ENCODE measurements at regions not wholly inside any gene's neighbourhood (a gene's known extent, or its start where the extent isn't known, plus 50 kb on each side); places are given as distances from the start of the nearest gene placed in this dataset.

GRCh38 chr9:97768746-97769145 lies 71.6 kb upstream of the XPA start:
- TF ChIP-seq, protein P1, sequence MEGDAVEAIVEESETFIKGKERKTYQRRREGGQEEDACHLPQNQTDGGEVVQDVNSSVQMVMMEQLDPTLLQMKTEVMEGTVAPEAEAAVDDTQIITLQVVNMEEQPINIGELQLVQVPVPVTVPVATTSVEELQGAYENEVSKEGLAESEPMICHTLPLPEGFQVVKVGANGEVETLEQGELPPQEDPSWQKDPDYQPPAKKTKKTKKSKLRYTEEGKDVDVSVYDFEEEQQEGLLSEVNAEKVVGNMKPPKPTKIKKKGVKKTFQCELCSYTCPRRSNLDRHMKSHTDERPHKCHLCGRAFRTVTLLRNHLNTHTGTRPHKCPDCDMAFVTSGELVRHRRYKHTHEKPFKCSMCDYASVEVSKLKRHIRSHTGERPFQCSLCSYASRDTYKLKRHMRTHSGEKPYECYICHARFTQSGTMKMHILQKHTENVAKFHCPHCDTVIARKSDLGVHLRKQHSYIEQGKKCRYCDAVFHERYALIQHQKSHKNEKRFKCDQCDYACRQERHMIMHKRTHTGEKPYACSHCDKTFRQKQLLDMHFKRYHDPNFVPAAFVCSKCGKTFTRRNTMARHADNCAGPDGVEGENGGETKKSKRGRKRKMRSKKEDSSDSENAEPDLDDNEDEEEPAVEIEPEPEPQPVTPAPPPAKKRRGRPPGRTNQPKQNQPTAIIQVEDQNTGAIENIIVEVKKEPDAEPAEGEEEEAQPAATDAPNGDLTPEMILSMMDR (IDR thresholded peaks at IDR 0.05; ENCODE audit: insufficient read depth, low read length, poor library complexity, severe bottlenecking): no peak
- peaks cover 9% of the 10 kb centered on the region for H3K27me3 ChIP-seq (ENCODE audit: control insufficient read depth, insufficient read depth, low read length)
- H3K4me3 ChIP-seq (ENCODE audit: low read depth, low read length): no peak overlapping the region
- DNase-seq (ENCODE audit: low read depth): no peak
- no peaks in the 10 kb centered on the region for H3K36me3 ChIP-seq (ENCODE audit: control insufficient read depth, insufficient read depth, low read length)

DNA sequence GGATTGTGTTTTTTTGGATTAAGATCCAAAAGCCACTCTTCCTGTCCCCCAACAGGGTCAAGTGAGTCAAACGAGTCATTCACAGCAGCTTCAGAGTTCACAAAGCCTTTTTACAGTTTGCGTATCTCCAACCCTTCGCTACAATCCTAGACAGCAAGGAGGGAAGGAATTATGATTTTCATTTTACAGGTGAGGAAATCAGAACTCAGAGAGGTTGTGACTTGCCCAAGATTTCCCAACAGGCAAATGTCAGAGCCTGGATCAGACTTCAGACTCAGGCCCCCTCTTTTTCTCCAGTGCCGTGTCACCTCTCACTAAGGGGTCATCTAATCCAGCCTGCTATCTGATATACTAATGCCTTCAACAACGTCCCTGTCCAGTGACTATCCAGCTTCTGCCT lies 72.1 kb upstream of the XPA start:
- Histone ChIP-seq H3K27me3 (ENCODE audit: control insufficient read depth, insufficient read depth, low read length) (peaks cover 9% of the 10 kb centered on the region), H3K4me3 (ENCODE audit: low read depth, low read length) (no peak overlapping the region), H3K36me3 (ENCODE audit: control insufficient read depth, insufficient read depth, low read length) (no peaks in the 10 kb centered on the region)
- TF ChIP-seq, protein P1 (IDR thresholded peaks at IDR 0.05; ENCODE audit: insufficient read depth, low read length, poor library complexity, severe bottlenecking): no peak
- no peak for DNase-seq (ENCODE audit: low read depth)

DNA sequence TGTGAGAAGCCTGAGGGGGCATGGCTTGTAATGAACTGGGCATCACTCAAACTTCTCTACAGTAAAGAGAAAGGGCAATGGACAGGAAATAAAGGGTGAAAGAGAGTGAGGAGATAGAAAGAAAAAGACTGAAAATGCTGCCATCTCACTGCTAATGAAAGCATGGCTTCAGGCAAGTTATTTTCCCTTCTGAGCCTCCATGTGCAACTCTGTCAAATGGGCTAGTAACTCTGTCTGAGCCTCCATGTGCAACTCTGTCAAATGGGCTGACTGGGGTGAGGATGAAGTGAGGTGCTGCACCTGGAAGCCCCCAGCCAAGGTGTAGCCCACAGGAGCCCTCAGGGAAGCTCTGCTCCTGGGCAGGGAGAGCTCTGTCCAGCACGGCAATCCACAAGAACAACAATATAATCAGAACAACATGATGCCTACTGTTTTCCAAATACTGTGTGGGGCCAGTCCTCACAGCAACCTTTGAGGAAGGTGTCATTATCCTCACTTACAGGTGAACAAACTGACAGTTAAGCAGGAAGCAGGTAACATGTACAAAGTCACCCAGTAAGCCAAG lies 73.8 kb upstream of the XPA start:
- H3K36me3 ChIP-seq (ENCODE audit: control insufficient read depth, insufficient read depth, low read length): no peaks in the 10 kb centered on the region
- no peak for DNase-seq (ENCODE audit: low read depth)
- H3K4me3 ChIP-seq (ENCODE audit: low read depth, low read length): no peak overlapping the region
- TF ChIP-seq, protein P1 (IDR thresholded peaks at IDR 0.05; ENCODE audit: insufficient read depth, low read length, poor library complexity, severe bottlenecking): no peak
- peaks cover 9% of the 10 kb centered on the region for H3K27me3 ChIP-seq (ENCODE audit: control insufficient read depth, insufficient read depth, low read length)

GRCh38 chr9:97771641-97772040 lies 74.5 kb upstream of the XPA start:
- DNase-seq (ENCODE audit: low read depth): no peak

GRCh38 chr9:97772145-97772544 lies 75.0 kb upstream of the XPA start:
- no peak for DNase-seq (ENCODE audit: low read depth)
- Histone ChIP-seq H3K27me3 (ENCODE audit: control insufficient read depth, insufficient read depth, low read length) (peaks cover 9% of the 10 kb centered on the region), H3K36me3 (ENCODE audit: control insufficient read depth, insufficient read depth, low read length) (no peaks in the 10 kb centered on the region), H3K4me3 (ENCODE audit: low read depth, low read length) (no peak overlapping the region)
- TF ChIP-seq, protein P1 (IDR thresholded peaks at IDR 0.05; ENCODE audit: insufficient read depth, low read length, poor library complexity, severe bottlenecking): no peak

More at GRCh38 chr9:97771641-97772040, 74.5 kb upstream of the XPA start:
- Histone ChIP-seq H3K27me3 (ENCODE audit: control insufficient read depth, insufficient read depth, low read length) (peaks cover 9% of the 10 kb centered on the region), H3K36me3 (ENCODE audit: control insufficient read depth, insufficient read depth, low read length) (no peaks in the 10 kb centered on the region), H3K4me3 (ENCODE audit: low read depth, low read length) (no peak overlapping the region)
- TF ChIP-seq, protein P1 (IDR thresholded peaks at IDR 0.05; ENCODE audit: insufficient read depth, low read length, poor library complexity, severe bottlenecking): no peak

DNA sequence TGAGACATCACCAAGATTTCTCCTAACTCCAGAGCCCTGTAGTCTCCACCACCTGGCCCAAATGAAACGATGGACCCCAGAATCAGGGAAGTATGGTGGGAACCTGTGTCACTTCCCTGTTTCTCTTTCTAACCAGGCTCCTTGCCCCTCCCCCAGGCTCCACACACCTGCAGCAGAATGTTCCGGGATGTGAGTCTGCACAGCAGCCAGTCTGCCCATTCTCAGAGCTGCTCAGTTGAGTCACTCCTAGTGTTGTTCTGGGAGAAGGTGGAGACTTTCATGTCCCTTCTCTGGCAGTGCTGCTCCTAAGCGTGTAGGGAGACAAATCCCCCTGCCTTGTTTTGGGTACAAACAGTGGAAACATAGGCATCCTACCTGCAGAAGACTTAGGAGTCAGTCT lies 76.0 kb upstream of the XPA start:
- Histone ChIP-seq H3K27me3 (ENCODE audit: control insufficient read depth, insufficient read depth, low read length) (peaks cover 9% of the 10 kb centered on the region), H3K36me3 (ENCODE audit: control insufficient read depth, insufficient read depth, low read length) (no peaks in the 10 kb centered on the region), H3K4me3 (ENCODE audit: low read depth, low read length) (no peak overlapping the region)
- TF ChIP-seq, protein P1 (IDR thresholded peaks at IDR 0.05; ENCODE audit: insufficient read depth, low read length, poor library complexity, severe bottlenecking): no peak
- DNase-seq (ENCODE audit: low read depth): no peak

Data from kidney epithelial cell (primary cell).